Testis (tissue), 2 donors: ENCODE measurements at regions not wholly inside any gene's neighbourhood (a gene's known extent, or its start where the extent isn't known, plus 50 kb on each side); places are given as distances from the start of the nearest gene placed in this dataset.

ENCODE experiments used
- DNase-seq: peaks from one replicate; pipeline ENCODE4 v3.0.0-alpha.2; 2019
- H3K27ac ChIP-seq, 2 donors: fragments of 200-600 bp; sonication (generic); one replicate each; pipeline ENCODE4 v1.5.1; 2019
- H3K27me3 ChIP-seq: fragments of 200-600 bp; sonication (generic); one replicate; pipeline ENCODE4 v1.5.1; 2019
- H3K36me3 ChIP-seq: fragments of 200-600 bp; sonication (generic); one replicate; pipeline ENCODE4 v1.5.1; 2017; ENCODE audit warnings: low read depth; ENCODE audit errors: missing control alignments
- H3K4me1 ChIP-seq: fragments of 200-600 bp; sonication (generic); one replicate; pipeline ENCODE4 v1.5.1; 2019
- H3K4me3 ChIP-seq, 2 donors: fragments of 200-600 bp; sonication (generic); one replicate each; pipeline ENCODE4 v1.5.1; 2017 to 2019
- H3K9me3 ChIP-seq: fragments of 200-600 bp; sonication (generic); one replicate; pipeline ENCODE4 v1.5.1; 2017
- POLR2A ChIP-seq: fragments of 450-650 bp; IDR thresholded peaks from one replicate; pipeline ENCODE4 v1.6.1; 2017; ENCODE audit warnings: antibody characterized with exemption, mild to moderate bottlenecking, moderate library complexity
- WGBS, 2 donors: methylation state at CpG; one replicate each; pipeline ENCODE4 v1.1.5; 2018; 5-methylcytosine and 5-hydroxymethylcytosine counted together
- intact Hi-C: fragments of 100-400 bp; cut with DNase I; formaldehyde crosslinking; loops from one replicate; pipeline ENCODE4 v1.15.1; 2023; ENCODE audit warnings: low total_unique reads
- TF ChIP-seq, protein P1 (sequence below), 3 experiments: fragments of 450-650 bp in 2 of 3; fragments of 200-600 bp in 1 of 3; sonication (generic) in 1 of 3; IDR thresholded peaks; one replicate each; pipeline ENCODE4 v1.5.1; 2016 to 2019; ENCODE audit warnings: antibody characterized with exemption in 3 of 3, mild to moderate bottlenecking in 2 of 3, moderate library complexity in 1 of 3

DNA sequence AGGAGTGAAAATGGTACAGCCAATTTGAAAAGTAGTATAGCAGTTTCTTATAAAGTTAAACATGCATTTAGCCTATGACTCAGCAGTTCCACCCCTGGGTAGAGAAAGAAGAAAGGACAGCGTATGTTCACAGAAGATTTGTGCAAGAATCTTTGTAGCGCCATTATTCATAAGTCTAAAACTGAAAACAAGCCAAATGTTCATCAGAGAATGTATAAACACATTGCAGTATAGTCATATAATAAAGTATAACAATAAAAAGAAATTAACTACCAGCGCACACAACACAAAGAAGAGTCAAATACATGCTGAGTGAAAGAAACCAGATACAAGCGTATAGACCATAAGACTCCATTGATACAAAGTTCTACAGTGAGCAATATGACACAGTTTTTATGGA, 294.0 kb downstream of the SAMD5 start:
- 84 to 93% methylated on average over 4 of the region's 4 CpGs for WGBS, 2 donors
- TF ChIP-seq POLR2A = no peak
- TF ChIP-seq, protein P1, sequence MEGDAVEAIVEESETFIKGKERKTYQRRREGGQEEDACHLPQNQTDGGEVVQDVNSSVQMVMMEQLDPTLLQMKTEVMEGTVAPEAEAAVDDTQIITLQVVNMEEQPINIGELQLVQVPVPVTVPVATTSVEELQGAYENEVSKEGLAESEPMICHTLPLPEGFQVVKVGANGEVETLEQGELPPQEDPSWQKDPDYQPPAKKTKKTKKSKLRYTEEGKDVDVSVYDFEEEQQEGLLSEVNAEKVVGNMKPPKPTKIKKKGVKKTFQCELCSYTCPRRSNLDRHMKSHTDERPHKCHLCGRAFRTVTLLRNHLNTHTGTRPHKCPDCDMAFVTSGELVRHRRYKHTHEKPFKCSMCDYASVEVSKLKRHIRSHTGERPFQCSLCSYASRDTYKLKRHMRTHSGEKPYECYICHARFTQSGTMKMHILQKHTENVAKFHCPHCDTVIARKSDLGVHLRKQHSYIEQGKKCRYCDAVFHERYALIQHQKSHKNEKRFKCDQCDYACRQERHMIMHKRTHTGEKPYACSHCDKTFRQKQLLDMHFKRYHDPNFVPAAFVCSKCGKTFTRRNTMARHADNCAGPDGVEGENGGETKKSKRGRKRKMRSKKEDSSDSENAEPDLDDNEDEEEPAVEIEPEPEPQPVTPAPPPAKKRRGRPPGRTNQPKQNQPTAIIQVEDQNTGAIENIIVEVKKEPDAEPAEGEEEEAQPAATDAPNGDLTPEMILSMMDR (IDR thresholded peaks at IDR 0.05) = no peak
- no peak overlapping the region for H3K27ac ChIP-seq
- no peak for DNase-seq
- H3K9me3 ChIP-seq = no peaks in the 10 kb centered on the region
- H3K36me3 ChIP-seq = no peaks in the 10 kb centered on the region
- no peaks in the 10 kb centered on the region for H3K4me1 ChIP-seq
- intact Hi-C loops = no loop called here
- H3K4me3 ChIP-seq = no peak overlapping the region
- H3K27me3 ChIP-seq = no peaks in the 10 kb centered on the region

DNA sequence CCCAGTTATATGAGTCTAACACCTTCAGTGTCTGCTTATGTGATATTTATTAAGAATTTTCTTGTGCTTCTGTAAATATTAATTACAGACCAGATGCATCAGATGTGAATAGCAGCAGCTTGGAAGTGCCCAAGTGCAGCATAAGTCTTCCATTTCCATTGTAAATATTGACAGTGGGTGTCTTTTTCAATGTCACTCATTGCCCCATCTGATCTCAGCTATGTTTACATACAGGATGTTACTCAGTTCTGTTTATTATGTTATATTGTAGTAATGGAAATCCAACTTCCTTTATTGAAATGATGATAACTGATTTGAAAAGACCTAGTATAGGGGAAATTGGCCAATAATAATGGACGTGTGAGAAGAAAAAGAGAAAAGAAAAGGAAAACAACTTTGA, 296.7 kb downstream of the SAMD5 start:
- Histone ChIP-seq H3K27me3 (no peaks in the 10 kb centered on the region), H3K4me1 (no peaks in the 10 kb centered on the region), H3K4me3 (no peak overlapping the region), H3K9me3 (no peaks in the 10 kb centered on the region), H3K36me3 (no peaks in the 10 kb centered on the region), H3K27ac (no peak overlapping the region)
- no peak for TF ChIP-seq POLR2A
- WGBS, 2 donors = 66 to 73% methylated on average over 1 of the region's 1 CpG
- intact Hi-C loops = no loop called here
- no peak for DNase-seq

DNA sequence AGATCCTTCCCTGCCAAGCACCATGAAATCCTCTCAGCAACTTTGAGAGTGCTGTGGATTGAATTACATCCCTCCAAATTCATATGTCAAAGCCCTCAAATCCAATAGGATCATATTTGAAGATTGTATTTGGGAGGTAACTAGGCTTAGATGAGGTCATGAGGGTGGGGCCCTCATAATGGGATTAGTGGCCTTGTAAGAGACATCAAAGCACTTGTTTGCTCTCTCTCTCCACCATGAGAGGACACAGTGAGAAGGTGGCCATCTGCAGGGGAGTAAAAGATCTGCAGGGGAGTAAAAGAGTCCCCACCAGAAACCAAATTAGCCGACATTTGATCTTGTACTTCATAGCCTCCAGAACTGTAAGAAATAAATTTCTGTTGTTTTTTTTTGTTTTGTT, 298.2 kb downstream of the SAMD5 start:
- H3K4me1 ChIP-seq = no peaks in the 10 kb centered on the region
- H3K27ac ChIP-seq = no peak overlapping the region
- no peak for TF ChIP-seq POLR2A
- TF ChIP-seq, protein P1 (IDR thresholded peaks at IDR 0.05) = no peak
- H3K36me3 ChIP-seq = no peaks in the 10 kb centered on the region
- H3K4me3 ChIP-seq = no peak overlapping the region
- intact Hi-C loops = no loop called here
- WGBS, 2 donors = 91 to 100% methylated on average over 1 of the region's 1 CpG
- H3K27me3 ChIP-seq = no peaks in the 10 kb centered on the region
- no peak for DNase-seq
- H3K9me3 ChIP-seq = no peaks in the 10 kb centered on the region

DNA sequence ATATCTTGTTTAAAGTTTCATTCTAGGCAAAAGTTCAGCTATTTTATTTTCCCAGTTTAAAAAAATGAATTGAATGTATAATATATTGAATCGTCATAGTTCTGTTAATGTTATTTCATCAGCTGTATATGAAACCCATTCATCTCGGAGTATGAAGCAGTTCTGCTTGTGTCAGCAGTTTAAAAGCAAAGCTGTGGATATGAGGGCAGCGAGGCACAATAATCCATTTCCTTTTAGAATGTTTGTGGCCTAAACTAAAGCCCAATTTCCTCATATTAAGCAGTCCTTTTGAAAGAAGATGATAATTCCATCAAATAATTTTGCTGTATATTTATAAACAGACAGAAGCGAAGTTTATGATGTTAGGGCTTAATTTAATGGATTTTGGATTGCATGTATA, 300.1 kb downstream of the SAMD5 start:
- TF ChIP-seq, protein P1 (IDR thresholded peaks at IDR 0.05) = no peak
- TF ChIP-seq POLR2A = no peak
- intact Hi-C loops = no loop called here
- 64 to 75% methylated on average over 4 of the region's 4 CpGs for WGBS, 2 donors
- no peak overlapping the region for H3K4me3 ChIP-seq
- no peaks in the 10 kb centered on the region for H3K27me3 ChIP-seq
- H3K27ac ChIP-seq = no peak overlapping the region
- DNase-seq = no peak
- no peaks in the 10 kb centered on the region for H3K4me1 ChIP-seq
- no peaks in the 10 kb centered on the region for H3K9me3 ChIP-seq
- no peaks in the 10 kb centered on the region for H3K36me3 ChIP-seq

DNA sequence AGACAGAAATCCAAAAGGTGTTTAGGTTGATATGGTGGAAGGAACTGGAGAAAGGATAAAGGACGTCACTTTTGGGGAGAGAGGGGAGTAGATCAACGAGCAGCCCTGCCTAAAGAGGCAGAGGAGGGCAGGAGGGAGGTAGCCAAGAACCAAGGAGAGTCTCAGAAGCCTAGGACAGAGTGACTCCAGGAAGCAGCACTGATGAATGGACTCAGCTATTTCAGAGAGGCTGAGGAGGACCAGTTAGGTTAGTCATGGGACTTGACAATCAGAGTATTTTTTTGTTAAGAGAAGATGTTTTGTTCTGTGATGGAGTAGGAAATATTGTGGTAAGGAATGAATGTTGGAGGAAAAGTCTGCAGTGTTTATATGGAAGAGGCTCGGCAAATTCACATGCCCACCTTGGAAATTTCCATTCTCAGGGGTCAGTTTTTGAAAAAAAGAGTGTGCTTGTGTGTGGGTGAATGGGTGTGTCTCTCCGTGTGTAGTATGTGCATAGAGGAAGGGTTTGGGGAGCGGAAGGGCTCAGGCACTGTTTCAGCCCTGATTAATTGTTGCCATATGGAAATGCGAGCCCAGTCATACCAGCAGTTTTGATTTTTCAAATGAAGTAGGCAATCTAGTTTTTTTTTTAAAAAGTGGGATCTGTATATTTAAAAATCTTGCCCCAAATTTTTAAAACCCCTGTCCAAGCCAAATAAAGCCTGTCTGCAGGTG, 303.6 kb downstream of the SAMD5 start:
- Histone ChIP-seq H3K9me3 (no peaks in the 10 kb centered on the region), H3K36me3 (no peaks in the 10 kb centered on the region), H3K4me3 (no peak overlapping the region), H3K27ac (no peak overlapping the region), H3K4me1 (no peaks in the 10 kb centered on the region), H3K27me3 (no peaks in the 10 kb centered on the region)
- intact Hi-C loops = no loop called here
- no peak for DNase-seq
- TF ChIP-seq, protein P1 (IDR thresholded peaks at IDR 0.05) = no peak
- TF ChIP-seq POLR2A = no peak
- 79 to 81% methylated on average over 6 of the region's 6 CpGs for WGBS, 2 donors
